ENCODE measurements at regions not wholly inside any gene's neighbourhood (a gene's known extent, or its start where the extent isn't known, plus 50 kb on each side); places are given as distances from the start of the nearest gene placed in this dataset.

GRCh38 chr13:31898378-31899071, 133.0 kb upstream of the FRY start:
- CTCF ChIA-PET, result interaction anchor here (1.5 kb wide), 1 partner anchor 11 kb away, joined by 4 read pairs; no protein-coding TSS in a partner anchor

GRCh38 chr13:31901985-31902384, 129.6 kb upstream of the FRY start:
- no peak for DNase-seq (ENCODE audit: low read depth, low spot score)
- Histone ChIP-seq H3K9me3 (ENCODE audit: control insufficient read depth, insufficient read depth, low read length) (no peaks in the 10 kb centered on the region), H3K27me3 (ENCODE audit: control insufficient read depth, insufficient read depth, low read length) (peaks cover 3% of the 10 kb centered on the region), H3K4me3 (ENCODE audit: low read depth, low read length) (no peak overlapping the region), H3K27ac (ENCODE audit: low read depth, low read length) (no peak overlapping the region)
- ChIA-PET POLR2A (no interaction called here), CTCF (interaction anchor here (1.1 kb wide), 1 partner anchor 8 kb away, joined by 8 read pairs; no protein-coding TSS in a partner anchor)
- TF ChIP-seq CTCF (IDR thresholded peaks at IDR 0.05; ENCODE audit: low read depth, low read length), result no peak

More at GRCh38 chr13:31898378-31899071, 133.0 kb upstream of the FRY start:
- H3K27ac ChIP-seq (ENCODE audit: low read depth, low read length), result no peak overlapping the region
- H3K4me3 ChIP-seq (ENCODE audit: low read depth, low read length), result no peak overlapping the region
- POLR2A ChIA-PET, result no interaction called here
- DNase-seq (ENCODE audit: low read depth, low spot score), result no peak
- no peaks in the 10 kb centered on the region for H3K27me3 ChIP-seq (ENCODE audit: control insufficient read depth, insufficient read depth, low read length)
- no peak for TF ChIP-seq CTCF (IDR thresholded peaks at IDR 0.05; ENCODE audit: low read depth, low read length)
- H3K9me3 ChIP-seq (ENCODE audit: control insufficient read depth, insufficient read depth, low read length), result no peaks in the 10 kb centered on the region

GRCh38 chr13:31903111-31903815, 128.3 kb upstream of the FRY start:
- H3K27ac ChIP-seq (ENCODE audit: low read depth, low read length), result no peak overlapping the region
- peaks cover 5% of the 10 kb centered on the region for H3K27me3 ChIP-seq (ENCODE audit: control insufficient read depth, insufficient read depth, low read length)
- CTCF ChIA-PET, result interaction anchor here (0.5 to 0.6 kb wide), 2 partner anchors 668 to 766 kb away, joined by 3 to 8 read pairs; no protein-coding TSS in a partner anchor

GRCh38 chr13:31904941-31905824, 126.4 kb upstream of the FRY start:
- POLR2A ChIA-PET, result no interaction called here
- Histone ChIP-seq H3K9me3 (ENCODE audit: control insufficient read depth, insufficient read depth, low read length) (no peaks in the 10 kb centered on the region), H3K27me3 (ENCODE audit: control insufficient read depth, insufficient read depth, low read length) (peaks cover 8% of the 10 kb centered on the region), H3K27ac (ENCODE audit: low read depth, low read length) (no peak overlapping the region), H3K4me3 (ENCODE audit: low read depth, low read length) (no peak overlapping the region)
- CTCF ChIA-PET, result interaction anchor here (0.7 to 1.5 kb wide), 2 partner anchors 11 to 676 kb away, joined by 3 to 4 read pairs; no protein-coding TSS in a partner anchor
- no peak for DNase-seq (ENCODE audit: low read depth, low spot score)
- no peak for TF ChIP-seq CTCF (IDR thresholded peaks at IDR 0.05; ENCODE audit: low read depth, low read length)

More at GRCh38 chr13:31903111-31903815, 128.3 kb upstream of the FRY start:
- H3K9me3 ChIP-seq (ENCODE audit: control insufficient read depth, insufficient read depth, low read length), result no peaks in the 10 kb centered on the region
- no peak for DNase-seq (ENCODE audit: low read depth, low spot score)
- no peak for TF ChIP-seq CTCF (IDR thresholded peaks at IDR 0.05; ENCODE audit: low read depth, low read length)
- POLR2A ChIA-PET, result no interaction called here
- no peak overlapping the region for H3K4me3 ChIP-seq (ENCODE audit: low read depth, low read length)
